Stimulated activated CD8-positive, alpha-beta memory T cell treated with anti-CD3 and anti-CD28 coated beads, Interleukin-4, amount 100 ng/mL, for 4 hours (primary cell): ENCODE measurements at regions not wholly inside any gene's neighbourhood (a gene's known extent, or its start where the extent isn't known, plus 50 kb on each side); places are given as distances from the start of the nearest gene placed in this dataset.

Experiments used
- DNase-seq, 2 donors: peaks; one replicate each; pipeline ENCODE4 v3.0.0-alpha.2; 2020; ENCODE audit warnings: low read depth in 2 of 2, low spot score in 1 of 2

DNA sequence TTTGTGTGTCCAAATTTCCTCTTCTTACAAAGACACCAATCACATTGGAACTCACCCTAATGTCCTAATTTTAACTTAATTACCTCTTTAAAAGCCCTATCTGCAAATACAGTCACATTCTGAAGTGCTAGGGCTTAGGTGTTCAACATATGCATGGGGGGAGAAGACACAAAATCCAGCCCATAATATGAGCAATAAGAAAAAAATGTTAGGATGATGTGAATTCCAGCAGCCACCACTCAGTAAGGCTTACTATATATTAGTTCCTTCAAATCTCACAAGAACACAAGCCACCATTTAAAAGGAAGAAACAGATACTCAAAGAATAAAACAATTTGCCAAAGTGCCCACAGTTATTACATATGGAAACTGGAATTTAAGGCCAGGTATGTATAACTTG is 285.7 kb downstream of the EPHA4 start:
- DNase-seq: no peak

DNA sequence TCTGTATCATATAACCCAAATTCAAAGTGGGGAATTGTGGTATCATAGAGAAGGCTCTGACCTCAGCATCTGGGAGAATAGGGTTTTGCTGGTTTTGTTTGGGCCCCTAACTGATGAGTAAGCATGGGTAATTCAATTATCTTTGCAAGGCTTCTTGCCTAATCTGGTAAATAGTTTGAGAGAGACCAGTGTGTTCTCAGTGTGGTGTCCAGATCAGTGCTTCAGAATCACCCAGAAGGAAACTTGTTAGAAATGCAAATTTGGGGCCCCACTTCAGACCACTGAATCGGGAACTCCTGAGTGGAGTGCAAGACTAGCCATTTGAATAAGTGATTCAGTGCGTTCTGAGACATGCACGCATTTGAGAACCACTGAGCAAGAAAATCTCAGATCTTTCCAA is 282.7 kb downstream of the EPHA4 start:
- DNase-seq: no peak

DNA sequence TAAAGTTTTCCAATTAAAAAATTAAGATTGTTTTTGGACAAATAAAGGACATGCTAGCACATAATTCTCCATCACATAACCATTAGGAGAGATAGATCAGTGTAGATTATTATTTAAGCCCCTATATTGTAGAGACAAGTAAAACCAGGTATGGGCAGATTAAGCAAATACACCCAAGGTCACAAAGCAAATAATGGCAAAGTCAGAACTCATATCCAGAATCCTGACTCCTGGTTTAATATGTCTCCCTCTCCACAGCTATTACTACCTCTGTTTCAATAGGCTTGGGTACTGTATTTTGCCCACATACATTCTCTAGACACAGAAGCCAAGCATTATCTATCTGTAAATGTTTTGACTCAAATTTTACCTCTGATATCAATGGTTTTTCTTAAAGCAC is 282.3 kb downstream of the EPHA4 start:
- DNase-seq: no peak

DNA sequence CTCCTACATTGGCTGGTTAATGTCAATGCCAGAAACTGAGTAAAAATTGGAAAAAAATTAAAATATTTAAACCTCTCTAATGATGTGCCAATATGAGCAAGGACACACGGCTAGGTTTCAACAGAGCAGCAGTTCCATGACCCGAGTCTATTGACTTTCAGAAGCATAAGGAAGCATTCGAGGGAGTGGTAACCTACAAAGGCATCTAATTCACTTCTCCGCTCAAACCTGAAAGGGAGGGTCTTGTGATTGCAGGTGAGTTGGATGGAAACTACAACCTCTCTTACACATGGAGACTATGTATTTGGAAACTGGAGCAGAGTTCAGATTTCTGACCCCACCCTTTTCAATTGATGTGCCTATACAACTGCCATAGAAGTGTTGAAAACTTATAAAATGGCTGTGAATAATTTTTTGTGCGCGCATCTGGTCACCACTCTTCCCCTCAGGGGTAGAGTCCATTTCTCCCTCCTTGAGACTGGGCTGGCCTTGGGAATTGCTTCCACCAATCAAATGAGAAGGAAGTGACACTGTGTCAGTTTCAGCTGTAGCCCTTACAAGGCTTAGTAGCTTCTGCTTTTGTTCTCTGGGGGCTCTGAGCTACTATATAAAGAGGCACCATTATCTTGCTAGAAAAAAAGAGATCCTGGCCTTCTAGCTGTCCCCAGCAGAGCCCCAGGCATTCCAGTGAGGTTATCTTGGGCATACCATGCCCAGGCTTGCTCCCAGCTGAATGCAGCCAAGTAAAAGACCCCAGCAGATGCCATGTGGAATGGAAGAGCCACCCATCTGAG is 278.0 kb downstream of the EPHA4 start:
- DNase-seq: no peak

DNA sequence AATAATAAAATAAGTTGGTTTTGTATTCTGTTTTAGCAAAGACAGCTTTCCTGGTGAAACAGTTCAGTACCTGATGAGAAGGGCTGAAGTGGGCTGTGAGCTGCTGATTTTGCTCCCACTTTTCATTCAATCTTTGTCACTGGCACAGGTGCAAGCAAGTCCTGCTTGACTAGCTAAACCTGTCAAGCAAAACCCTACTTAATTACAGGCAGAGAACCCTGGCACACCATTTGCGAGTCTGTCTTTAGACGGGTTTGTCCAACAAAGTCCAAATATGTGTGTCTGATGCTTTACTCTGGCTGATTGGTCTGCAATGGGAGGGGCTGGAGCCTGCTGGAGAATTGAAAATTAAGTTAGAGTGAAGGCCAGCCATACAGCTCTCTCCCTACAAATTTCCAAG is 267.2 kb downstream of the EPHA4 start:
- DNase-seq: no peak

DNA sequence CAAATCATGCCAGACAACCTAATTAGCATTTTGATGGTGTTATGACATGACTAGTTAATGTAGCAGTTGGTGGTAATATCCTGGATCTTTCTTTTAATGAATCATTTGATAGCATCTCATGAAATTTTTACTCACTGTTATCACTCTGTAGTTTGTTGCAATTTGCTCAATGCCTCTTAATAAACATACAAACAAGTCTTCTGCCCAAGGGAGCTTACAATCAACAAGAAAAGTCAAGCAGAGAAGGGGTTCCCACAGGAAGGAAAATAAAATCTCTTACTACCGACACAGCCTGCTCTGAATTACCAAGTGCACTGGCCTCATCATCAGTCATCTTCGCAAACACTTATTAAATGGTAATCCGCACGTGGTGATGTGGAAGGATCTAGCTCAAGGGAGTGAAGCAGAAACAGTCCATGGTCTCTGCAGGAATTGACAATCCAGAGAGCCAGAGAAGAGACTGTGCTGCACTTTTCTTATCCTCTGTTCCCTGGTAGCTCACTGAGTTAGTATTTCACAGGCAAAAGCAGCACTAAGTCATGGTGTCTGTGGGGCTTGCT is 263.5 kb downstream of the EPHA4 start:
- DNase-seq: no peak

DNA sequence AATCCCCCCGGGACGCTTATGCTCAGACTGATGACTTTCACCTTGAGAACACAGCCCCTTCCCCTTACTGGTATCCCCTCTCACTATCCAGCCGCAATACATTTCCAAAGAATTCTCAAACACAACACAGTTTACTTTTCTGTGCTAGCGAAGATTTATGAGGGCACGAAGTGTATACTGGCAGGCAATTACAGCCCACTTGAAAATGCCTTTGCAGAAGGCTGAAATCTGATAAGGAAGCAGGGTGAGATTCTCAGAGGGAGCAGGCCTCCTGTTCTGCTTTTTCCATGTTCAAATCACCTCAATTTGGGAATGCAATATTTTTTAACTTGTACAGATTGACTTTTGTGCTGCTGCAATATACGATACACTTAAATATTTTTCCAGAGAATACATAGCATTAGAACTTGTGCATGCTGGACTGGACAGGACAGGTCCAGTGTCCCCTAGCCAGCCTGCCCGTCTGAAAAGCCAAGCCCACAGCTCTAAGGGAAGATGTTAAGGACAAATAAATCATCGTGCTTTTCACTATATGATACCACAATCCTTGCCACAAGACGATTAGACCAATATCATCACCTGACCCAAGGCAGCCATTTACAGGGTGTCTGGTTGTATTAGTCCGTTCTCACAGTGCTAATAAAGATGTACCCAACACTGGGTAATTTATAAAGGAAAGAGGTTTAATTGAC is 262.1 kb downstream of the EPHA4 start:
- DNase-seq: no peak

DNA sequence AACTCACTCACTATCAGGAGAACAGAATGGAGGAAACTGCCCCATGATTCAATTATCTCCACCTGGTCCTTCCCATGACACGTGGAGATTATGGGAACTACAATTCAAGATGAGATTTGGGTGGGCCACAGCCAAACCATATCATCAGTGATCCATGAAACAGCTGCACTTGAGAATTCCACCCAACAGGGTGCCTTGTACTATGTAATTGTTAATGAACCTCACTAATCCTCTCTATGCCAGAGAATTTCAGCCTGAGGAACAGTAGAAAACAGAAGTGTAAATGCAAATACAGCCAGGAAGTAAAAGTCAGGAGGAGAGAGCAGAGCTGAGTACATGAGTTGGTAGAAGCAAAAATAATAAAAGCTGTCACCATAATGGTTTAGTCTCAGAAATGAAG is 261.4 kb downstream of the EPHA4 start:
- DNase-seq: no peak

DNA sequence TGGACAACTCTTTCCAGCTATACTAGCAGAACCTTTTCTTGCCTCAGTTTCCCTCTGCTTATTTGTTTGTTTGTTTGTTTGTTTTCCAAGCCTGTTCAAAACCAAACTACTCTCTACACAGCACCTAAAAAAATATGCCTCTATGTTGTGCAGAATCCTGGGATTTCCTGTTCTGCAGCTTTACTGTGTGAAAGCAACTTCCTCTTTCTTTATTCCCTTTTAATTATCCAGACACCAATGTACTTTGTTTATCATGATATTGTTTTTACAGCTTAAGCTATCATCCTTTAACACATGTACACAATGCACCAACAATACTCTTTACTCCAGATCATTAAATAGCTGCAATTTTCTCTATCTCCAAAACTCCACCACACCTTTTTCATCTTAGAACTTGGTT is 259.5 kb downstream of the EPHA4 start:
- no peak for DNase-seq

DNA sequence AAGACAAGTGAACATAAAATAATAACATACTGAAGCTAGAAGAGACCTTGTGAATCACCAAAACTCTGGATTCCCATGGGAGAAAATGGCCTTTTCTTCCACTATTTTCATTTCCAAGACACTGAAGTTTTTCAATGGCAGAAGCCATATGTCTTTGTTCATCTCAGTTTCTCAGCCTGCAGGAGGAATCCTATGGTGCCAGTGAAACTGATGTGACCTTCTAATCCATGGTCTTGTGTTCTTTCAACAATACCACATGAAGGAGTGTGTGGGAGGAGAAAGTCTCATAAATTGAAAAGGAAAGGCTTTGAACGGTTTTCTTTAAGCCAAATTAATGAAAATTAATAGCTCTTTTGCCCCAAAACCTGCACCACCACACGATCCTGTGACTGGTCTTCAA is 257.3 kb downstream of the EPHA4 start:
- DNase-seq: no peak

DNA sequence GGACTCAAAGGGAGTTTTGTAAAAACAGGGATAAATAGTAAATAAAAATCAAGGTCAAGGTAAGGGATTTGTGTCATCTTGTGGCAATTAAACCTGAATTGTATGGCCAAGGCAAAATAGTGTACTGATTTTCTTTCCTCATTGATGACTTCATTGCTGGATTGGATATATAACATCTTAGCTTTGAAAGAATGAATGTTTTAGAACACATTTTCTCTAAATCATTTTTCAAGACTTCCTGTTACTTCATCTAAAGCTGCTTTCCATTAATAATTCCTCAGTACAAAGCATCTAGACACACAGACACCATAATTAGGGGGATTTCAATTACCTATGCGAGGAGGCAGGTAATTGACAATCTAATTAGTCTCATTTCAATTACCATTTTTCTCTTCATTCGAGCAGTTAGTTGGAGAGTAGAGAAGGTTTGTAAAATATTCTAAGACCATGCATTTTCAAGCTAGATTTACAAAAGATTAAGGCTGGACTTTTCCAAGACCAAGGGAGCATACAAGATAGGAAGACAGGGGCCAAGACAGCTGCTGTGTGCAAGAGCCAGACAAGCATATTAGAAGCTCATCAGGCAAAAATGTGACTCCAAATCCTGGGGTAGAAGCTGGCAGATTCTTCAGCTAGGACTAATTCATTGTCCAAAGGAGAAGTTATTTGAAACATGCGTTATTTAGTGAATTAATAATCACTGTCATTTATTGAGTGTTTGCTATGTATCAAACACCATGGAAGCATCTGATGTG is 253.6 kb downstream of the EPHA4 start:
- DNase-seq: no peak

DNA sequence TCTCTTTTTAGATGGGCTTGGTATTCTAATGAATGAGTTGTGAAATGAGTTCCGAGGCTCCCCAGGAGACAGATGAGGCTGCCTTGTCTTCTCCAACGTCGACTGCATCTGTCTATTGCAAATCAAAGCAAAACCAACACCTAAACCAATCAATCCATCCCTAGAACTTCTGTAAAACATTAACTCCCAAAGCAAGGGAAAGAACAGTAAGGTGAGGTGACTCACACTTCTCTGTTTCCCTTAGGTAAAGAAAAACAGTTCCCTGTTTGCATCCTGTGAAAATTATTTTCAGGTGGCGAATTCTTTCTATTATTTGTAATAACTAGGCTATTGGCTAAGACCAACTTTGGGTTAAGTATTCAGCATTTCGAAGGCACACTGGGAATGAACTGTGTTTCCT is 249.4 kb downstream of the EPHA4 start:
- DNase-seq: no peak

DNA sequence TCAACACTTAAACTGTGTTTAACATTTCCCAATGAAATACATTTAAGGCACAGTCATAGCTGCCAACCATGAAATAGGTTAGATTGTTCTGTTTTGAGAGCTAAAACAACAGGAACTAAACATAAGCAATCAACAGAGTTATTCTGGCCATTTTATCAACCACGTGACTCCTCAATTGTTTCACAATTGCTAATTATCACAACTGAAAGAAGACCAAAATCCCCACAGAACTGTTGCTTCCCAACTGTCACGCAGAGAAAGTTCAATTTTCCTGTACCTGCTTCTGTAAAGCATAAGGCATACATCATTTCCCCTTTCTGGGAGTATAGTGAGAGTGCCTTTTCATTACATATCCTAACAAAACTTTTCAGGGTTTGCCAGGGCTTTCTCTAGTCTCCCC is 248.6 kb downstream of the EPHA4 start:
- no peak for DNase-seq

DNA sequence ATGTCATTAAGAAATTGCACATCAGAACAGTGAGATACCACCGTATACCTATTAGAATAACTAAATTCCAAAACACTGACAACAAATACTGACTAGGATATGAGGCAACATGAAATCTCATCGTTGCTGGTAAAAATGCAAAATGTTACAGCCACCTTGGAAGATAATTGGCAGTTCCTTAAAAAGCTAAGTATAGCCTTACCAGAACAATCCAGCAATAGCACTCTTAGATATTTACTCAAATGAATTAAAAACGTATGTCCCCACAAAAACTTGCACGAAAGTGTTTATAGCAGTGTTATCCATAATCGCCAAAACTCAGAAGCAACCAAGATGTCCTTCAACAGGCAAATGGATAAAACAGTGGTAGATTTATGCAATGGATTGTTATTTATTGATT is 241.7 kb downstream of the EPHA4 start:
- no peak for DNase-seq

DNA sequence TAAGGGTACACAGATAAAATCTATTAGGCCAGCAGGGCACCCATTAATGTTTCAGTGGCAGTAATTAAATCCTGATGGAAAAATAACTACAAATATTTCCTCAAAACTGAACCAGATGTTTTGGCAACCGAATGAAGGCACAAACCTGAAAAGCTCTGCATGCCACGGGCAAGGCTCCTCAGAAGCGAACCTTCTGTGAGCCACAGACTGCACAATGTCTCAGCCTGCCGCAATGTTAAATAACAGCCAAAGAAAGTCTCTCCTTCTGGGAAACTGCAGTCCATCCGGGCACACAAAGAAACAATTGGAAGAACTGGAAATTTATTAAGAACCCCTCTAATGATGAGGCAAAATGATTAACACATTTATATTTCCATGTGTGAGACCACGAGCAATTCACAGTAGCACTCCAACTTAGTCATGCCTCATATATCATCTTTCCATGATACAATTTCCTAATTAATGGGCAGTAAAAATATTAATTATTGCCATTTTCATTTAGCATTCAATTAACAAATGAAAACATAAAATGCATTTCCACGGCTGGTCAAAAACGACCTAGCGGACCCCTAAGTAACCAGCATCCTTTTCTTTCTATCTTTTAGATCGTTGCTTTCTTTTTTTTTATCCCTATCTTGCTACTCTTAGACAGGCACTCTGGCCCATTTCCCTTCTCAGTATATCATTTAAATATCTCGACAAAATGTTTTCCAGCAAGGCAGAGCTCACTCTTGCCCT is 237.5 kb downstream of the EPHA4 start:
- DNase-seq: no peak

DNA sequence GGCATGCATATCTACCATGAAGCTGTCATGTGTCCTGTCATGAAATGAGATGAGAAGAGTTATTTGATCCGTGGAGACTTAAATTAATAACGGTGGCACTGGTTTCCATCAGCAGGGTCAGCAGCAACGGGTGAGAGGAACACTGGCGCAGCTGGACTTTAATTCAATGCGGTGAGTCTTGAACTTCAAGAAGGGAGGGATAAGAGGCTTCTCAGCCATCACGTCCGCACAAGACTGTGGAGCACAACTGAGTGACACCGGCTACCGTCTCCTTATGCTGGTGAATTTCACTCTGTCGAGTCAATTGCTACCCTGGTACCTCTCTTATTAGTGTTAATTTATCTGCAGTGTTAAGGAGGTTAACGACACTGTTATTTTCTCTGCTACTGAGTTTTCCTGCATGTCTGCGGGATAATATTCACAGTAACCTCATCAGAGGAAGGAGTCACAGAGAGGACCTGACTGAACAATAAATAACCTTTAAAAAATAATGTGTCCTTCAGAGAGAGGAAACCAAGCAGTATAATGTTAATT is 236.8 kb downstream of the EPHA4 start:
- no peak for DNase-seq

DNA sequence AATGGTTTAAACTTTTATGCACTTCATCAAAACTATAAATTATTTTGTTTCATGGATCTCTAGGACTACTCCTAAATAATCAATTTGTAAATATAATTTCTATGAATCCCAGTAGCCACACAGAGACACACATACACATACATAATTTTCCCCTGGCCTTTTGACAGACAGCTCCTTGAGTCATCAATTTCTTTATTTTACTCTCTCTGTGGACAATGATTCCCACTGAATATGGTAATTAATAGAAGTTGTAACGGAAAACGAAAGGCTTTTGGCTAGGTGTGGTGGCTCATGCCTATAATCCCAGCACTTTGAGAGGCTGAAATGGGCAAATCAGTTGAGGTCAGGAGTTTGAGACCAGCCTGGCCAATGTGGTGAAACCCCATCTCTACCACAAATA is 235.1 kb downstream of the EPHA4 start:
- no peak for DNase-seq

DNA sequence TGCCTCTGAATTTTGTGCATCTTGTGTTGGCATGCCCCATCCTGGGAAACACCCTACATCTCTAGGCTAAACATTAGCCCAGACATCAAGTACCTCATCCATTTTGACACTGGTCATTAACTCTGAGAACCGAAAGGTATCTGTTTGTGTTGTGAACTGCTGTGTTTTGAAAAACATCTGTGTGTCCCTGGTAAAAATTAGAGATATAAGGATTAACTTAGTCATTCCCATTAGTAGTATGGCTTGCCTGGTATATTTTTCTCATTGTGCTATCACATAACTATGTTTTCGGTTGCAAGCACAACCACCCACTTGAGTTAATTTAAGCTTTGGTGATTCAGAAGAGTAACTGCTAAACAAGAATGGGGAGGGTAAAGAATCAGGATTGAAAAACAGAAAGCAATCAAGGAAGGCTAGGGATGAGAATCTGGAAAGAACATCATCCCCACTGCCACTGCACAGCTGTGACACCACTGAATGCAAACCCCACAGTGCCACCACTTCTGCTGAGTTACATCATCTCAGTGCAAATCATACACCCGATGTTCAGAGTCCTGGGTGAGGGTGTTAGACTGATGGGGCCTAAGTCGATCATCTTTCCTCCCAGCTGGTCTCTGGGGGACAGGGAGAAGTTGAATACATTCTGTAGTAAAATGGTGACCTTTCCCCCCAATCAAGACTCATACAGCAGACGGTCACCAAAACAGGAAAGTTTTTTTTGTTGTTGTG is 234.0 kb downstream of the EPHA4 start:
- no peak for DNase-seq

DNA sequence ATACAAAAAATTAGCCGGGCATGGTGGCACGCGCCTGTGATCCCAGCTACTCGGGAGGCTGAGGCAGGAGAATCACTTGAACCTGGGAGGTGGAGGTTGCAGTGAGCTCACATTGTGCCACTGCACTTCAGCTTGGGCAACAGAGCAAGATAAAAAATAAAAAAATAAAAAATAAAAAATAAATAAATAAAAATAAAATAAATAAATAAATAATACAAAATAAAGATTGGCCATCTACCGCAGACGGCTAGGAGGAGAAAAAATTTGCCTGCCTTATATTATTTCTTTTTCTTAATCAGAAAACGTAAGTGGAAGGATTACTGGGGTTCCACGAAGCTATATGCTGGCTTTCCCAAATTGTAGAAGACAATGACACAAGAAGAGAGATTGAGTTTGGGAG is 229.7 kb downstream of the EPHA4 start:
- DNase-seq: no peak

DNA sequence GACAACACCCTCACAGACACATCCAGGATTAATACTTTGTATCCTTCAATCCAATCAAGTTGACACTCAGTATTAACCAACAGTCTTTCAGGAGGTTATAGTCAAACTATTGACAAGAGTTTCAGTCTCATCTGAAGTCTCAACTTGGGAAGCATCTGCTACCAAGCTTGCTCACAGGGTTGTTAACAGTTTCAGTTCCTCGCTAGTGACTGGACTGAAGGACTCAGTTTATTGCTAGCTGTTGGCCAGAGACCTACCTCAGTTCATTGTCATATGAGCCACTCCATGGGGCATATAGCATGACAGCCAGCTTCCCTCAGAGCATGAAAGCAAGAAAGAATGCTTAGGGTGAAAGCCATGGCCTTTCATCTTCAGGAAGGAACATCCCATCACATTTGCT is 228.6 kb downstream of the EPHA4 start:
- no peak for DNase-seq
